Gastrocnemius medialis (tissue), 4 donors: ENCODE measurements at regions not wholly inside any gene's neighbourhood (a gene's known extent, or its start where the extent isn't known, plus 50 kb on each side); places are given as distances from the start of the nearest gene placed in this dataset.

ENCODE experiments used
- ATAC-seq, 2 donors: fragments of 150-250 bp; one replicate each; pipeline ENCODE4 v1.9.1; 2016
- DNase-seq, 2 donors: peaks; one replicate each; pipeline ENCODE4 v3.0.0-alpha.2; 2019
- H3K27ac ChIP-seq, 4 donors: fragments of 200-600 bp; sonication (generic); 1 replicate in 1 of 4; 2 replicates in 3 of 4; pipeline ENCODE4 v1.5.1; 2016 to 2018; ENCODE audit warnings: mild to moderate bottlenecking in 2 of 4, moderate library complexity in 1 of 4
- H3K27me3 ChIP-seq, 3 donors: fragments of 200-600 bp; sonication (generic) in 2 of 3; 1 replicate in 1 of 3; 2 replicates in 2 of 3; pipeline versions ENCODE4 v1.5.1 to v1.6.0; 2016 to 2019; ENCODE audit warnings: mild to moderate bottlenecking in 1 of 3, moderate library complexity in 1 of 3
- H3K36me3 ChIP-seq, 2 donors: fragments of 200-600 bp; sonication (generic) in 1 of 2; one replicate each; pipeline ENCODE4 v1.5.1; 2017 to 2018
- H3K4me1 ChIP-seq, 2 donors: fragments of 200-600 bp; sonication (generic) in 1 of 2; one replicate each; pipeline ENCODE4 v1.5.1; 2016 to 2017; ENCODE audit warnings: mild to moderate bottlenecking in 2 of 2
- H3K4me3 ChIP-seq, 4 donors: fragments of 200-600 bp; sonication (generic) in 3 of 4; 1 replicate in 1 of 4; 2 replicates in 3 of 4; pipeline ENCODE4 v1.5.1; 2016 to 2019; ENCODE audit warnings: mild to moderate bottlenecking in 2 of 4
- H3K9me3 ChIP-seq, 3 donors: fragments of 200-600 bp; sonication (generic) in 2 of 3; 1 replicate in 1 of 3; 2 replicates in 2 of 3; pipeline ENCODE4 v1.5.1; 2016 to 2019
- CTCF ChIP-seq, 5 experiments: fragments of 450-650 bp in 3 of 5; fragments of 200-600 bp in 2 of 5; sonication (generic) in 2 of 5; IDR thresholded peaks in 4 of 5; conservative IDR thresholded peaks in 1 of 5; 1 replicate in 4 of 5; 2 replicates in 1 of 5; pipeline ENCODE4 v1.5.1; 2016 to 2019; ENCODE audit warnings: antibody characterized with exemption in 5 of 5, mild to moderate bottlenecking in 3 of 5, moderate library complexity in 3 of 5
- POLR2A ChIP-seq, 2 donors: fragments of 450-650 bp; IDR thresholded peaks; one replicate each; pipeline ENCODE4 v1.6.1; 2017; ENCODE audit warnings: antibody characterized with exemption in 2 of 2, mild to moderate bottlenecking in 2 of 2, moderate library complexity in 2 of 2
- in situ Hi-C, 4 donors: fragments of 200-750 bp; cut with MboI; loops; one replicate each; pipeline versions ENCODE4 v1.15.0 to v1.8.0; 2017; ENCODE audit warnings: low sequenced_read_pairs in 4 of 4
- intact Hi-C: fragments of 100-400 bp; cut with DNase I; formaldehyde crosslinking; loops from one replicate; pipeline ENCODE4 v1.15.1; 2023; ENCODE audit warnings: low total_unique reads

DNA sequence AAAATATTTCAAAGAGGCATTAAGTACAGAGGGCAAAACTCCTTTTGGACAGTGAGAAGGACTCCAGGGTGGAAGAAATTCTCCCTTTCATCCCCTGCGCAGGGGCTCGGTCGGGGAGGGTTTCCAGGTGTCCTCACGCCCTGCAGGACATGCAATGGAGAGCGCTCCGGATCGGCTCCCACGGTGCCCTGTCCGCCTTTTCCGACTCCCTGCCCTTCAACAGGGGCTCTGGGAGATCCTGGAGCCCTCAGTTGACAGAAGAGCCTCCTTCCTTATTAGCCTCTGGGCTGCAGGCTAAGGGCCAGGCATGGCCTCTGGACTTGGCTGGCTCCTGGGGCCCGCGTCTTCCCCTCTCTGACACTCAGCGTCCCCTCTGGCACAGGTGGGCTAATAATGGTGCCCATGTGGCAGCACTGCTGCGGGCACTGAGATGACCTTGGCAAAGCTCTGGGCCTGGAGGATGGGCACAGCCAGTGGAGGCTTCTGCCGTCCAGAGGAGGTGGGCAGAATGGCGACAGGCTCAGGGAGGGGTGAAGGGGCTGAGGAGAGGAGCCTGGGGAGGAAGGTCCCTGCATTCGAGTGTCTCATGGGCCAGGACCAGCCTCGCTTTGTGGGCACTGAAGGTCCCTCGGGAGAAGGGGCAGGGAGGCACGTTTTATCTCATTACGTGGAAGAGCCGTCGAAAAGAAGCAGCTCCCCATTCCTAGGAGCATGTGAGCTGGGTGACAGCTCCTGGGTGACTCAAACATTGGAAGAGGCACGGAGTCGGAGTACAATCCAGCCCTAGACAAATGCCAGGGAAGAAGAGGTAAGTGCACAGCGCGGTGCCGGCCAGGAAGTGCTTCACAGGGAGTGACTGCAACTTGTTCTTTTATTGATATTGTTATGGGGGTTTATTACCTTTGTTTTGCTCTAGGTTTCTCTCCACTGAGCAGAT, 161.7 kb downstream of the IRF8 start:
- no peak for DNase-seq
- no peak for ATAC-seq
- peaks cover 0 to 8% (median 0%) of the 10 kb centered on the region in 3 donors for H3K27me3 ChIP-seq
- no peaks in the 10 kb centered on the region for H3K9me3 ChIP-seq
- no peaks in the 10 kb centered on the region for H3K36me3 ChIP-seq
- TF ChIP-seq POLR2A (IDR thresholded peaks at IDR 0.05): no peak
- no peak for TF ChIP-seq CTCF (IDR thresholded peaks at IDR 0.05 in 4 of 5, conservative IDR thresholded peaks at IDR 0.05 in 1 of 5)
- no peak overlapping the region for H3K4me3 ChIP-seq
- intact Hi-C loops: no loop called here
- H3K4me1 ChIP-seq: no peaks in the 10 kb centered on the region
- H3K27ac ChIP-seq: peak overlapping the region; percentile 29 to 45 (median 42)
- in situ Hi-C loops: no loop called here

DNA sequence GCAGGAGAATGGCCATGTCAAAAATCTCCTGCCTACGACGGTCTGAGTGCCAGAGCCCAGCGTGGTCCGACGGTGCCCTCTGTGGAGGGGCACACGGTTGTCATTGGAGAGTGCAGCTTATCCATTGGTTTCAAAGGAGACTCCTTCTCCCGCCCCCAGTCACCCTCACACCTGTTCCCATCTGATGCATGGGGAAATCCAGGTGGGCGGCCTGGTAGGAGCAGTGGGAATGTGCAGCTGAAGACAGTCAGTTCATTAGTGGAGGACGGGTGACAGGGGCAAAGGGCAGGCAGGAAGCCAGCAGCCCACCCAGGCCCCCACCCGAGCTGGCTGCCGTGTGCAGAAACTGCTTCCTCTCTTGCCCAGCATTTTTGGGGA, 162.3 kb downstream of the IRF8 start:
- no peak for DNase-seq
- in situ Hi-C loops: no loop called here
- Histone ChIP-seq H3K27ac (no peak overlapping the region), H3K9me3 (no peaks in the 10 kb centered on the region), H3K27me3 (peaks cover 0 to 8% (median 0%) of the 10 kb centered on the region in 3 donors), H3K4me1 (no peaks in the 10 kb centered on the region), H3K36me3 (no peaks in the 10 kb centered on the region), H3K4me3 (no peak overlapping the region)
- TF ChIP-seq POLR2A (IDR thresholded peaks at IDR 0.05) (no peak), CTCF (IDR thresholded peaks at IDR 0.05 in 4 of 5, conservative IDR thresholded peaks at IDR 0.05 in 1 of 5) (no peak)
- ATAC-seq: no peak
- intact Hi-C loops: no loop called here

DNA sequence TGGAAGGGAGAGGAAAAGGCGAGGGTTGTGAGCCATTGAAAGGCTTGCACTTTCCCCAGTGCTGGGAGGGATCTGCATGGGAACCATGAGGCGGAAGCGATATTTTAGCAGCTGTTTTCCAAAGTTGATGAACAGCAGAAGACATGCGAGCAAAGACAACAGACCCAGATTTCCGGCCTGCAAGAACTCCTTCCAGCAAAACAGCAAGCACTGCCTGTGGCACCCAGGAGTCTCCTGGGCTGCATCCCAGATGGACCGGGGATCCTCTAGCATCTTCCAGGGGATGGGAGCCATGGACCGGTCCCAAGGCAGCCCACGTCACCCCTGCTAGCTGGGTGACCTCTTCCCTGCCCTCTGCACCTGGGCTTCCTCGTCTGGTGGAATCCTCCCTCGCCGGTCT, 162.8 kb downstream of the IRF8 start:
- Histone ChIP-seq H3K9me3 (no peaks in the 10 kb centered on the region), H3K4me1 (no peaks in the 10 kb centered on the region), H3K36me3 (no peaks in the 10 kb centered on the region), H3K27me3 (peaks cover 0 to 8% (median 0%) of the 10 kb centered on the region in 3 donors), H3K4me3 (no peak overlapping the region), H3K27ac (no peak overlapping the region)
- intact Hi-C loops (no loop called here), in situ Hi-C loops (no loop called here)
- ATAC-seq (no peak), DNase-seq (no peak)
- TF ChIP-seq CTCF (IDR thresholded peaks at IDR 0.05 in 4 of 5, conservative IDR thresholded peaks at IDR 0.05 in 1 of 5) (no peak), POLR2A (IDR thresholded peaks at IDR 0.05) (no peak)

GRCh38 chr16:86062271-86062965, 163.5 kb downstream of the IRF8 start:
- Histone ChIP-seq H3K9me3 (no peaks in the 10 kb centered on the region), H3K4me1 (no peaks in the 10 kb centered on the region), H3K27ac (no peak overlapping the region), H3K27me3 (peaks cover 0 to 8% (median 0%) of the 10 kb centered on the region in 3 donors), H3K36me3 (no peaks in the 10 kb centered on the region), H3K4me3 (no peak overlapping the region)
- in situ Hi-C loops: no loop called here
- TF ChIP-seq CTCF (IDR thresholded peaks at IDR 0.05 in 4 of 5, conservative IDR thresholded peaks at IDR 0.05 in 1 of 5) (no peak), POLR2A (IDR thresholded peaks at IDR 0.05) (no peak)
- intact Hi-C loops: no loop called here
- DNase-seq (no peak), ATAC-seq (no peak)
